ENCODE measurements at regions not wholly inside any gene's neighbourhood (a gene's known extent, or its start where the extent isn't known, plus 50 kb on each side); places are given as distances from the start of the nearest gene placed in this dataset.

DNA sequence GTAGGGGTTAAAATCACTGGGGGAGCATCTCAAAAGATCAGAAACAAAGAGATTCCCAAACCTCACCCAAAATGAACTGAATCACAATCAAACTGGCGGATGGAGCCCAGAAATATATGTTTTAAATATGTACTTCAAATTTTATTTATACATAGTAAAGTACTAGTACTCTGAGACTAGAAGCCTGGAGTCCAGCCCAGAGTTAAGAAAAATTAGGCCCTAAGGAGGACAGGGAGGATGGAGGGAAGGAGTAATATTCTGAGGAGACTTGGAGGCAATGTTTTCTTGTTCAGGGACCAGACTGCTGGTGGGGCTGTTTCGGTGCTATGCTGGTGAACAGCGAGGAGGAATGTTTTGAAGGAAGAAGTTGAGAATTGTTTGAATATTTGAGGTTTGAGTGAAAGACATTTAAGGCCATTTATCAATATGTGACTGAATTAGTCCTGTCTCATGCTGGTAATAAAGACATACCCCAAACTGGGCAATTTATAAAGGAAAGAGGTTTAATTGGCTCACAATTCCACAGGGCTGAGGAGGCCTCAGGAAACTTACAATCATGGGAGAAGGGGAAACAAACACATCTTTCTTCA lies 552.4 kb upstream of the DAB2 start:
- Histone ChIP-seq H3K9me3 (no peaks in the 10 kb centered on the region), H3K27me3 (no peaks in the 10 kb centered on the region), H3K36me3 (no peaks in the 10 kb centered on the region), H3K4me3 (no peak overlapping the region), H3K4me1 (no peaks in the 10 kb centered on the region), H3K27ac (no peak overlapping the region)
- no peak for TF ChIP-seq POLR2AphosphoS5 (IDR thresholded peaks at IDR 0.05)
- TF ChIP-seq POLR2A (IDR thresholded peaks at IDR 0.05) = no peak
- no peak for TF ChIP-seq CTCF (IDR thresholded peaks at IDR 0.05)
- TF ChIP-seq EP300 (IDR thresholded peaks at IDR 0.05) = no peak
- WGBS = 88% methylated on average over 3 of the region's 3 CpGs
- no peak for DNase-seq (ENCODE audit: low spot score in 2 of 2)

- 91% methylated on average over 2 of the region's 2 CpGs for WGBS
- Histone ChIP-seq H3K27ac (no peak overlapping the region), H3K9me3 (no peaks in the 10 kb centered on the region), H3K4me1 (no peaks in the 10 kb centered on the region), H3K4me3 (no peak overlapping the region), H3K36me3 (no peaks in the 10 kb centered on the region), H3K27me3 (no peaks in the 10 kb centered on the region)
- DNase-seq (ENCODE audit: low spot score in 2 of 2) = no peak
- TF ChIP-seq CTCF (IDR thresholded peaks at IDR 0.05) (no peak), POLR2A (IDR thresholded peaks at IDR 0.05) (no peak), EP300 (IDR thresholded peaks at IDR 0.05) (no peak), POLR2AphosphoS5 (IDR thresholded peaks at IDR 0.05) (no peak)
These were observed 545.5 kb upstream of the DAB2 start for GRCh38 chr5:39970117-39970798.

DNA sequence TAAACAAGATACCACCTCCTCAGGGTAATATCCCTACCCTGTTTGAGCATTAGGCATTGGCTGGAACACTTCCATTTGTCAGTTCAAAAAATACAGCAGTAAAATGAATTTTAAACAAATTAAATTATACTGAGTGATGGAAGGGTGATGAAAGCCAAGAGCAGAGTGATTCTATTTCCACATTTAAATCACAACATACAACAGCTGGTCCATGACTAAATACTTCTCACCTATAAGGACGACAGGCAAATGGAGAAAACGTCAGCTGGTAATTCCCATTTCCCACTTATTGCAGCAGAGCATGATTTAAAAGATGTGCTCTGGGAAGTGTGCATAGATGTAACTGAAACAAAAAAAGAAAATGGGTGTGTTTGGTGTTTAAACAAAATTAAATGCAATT lies 543.6 kb upstream of the DAB2 start:
- no peak overlapping the region for H3K27ac ChIP-seq
- no peak overlapping the region for H3K4me3 ChIP-seq
- no peak for TF ChIP-seq EP300 (IDR thresholded peaks at IDR 0.05)
- no peak for TF ChIP-seq POLR2A (IDR thresholded peaks at IDR 0.05)
- TF ChIP-seq CTCF (IDR thresholded peaks at IDR 0.05) = no peak
- no peak for TF ChIP-seq POLR2AphosphoS5 (IDR thresholded peaks at IDR 0.05)
- no peaks in the 10 kb centered on the region for H3K36me3 ChIP-seq
- 71% methylated on average over 2 of the region's 2 CpGs for WGBS
- DNase-seq (ENCODE audit: low spot score in 2 of 2) = no peak
- H3K9me3 ChIP-seq = no peaks in the 10 kb centered on the region
- no peaks in the 10 kb centered on the region for H3K27me3 ChIP-seq
- no peaks in the 10 kb centered on the region for H3K4me1 ChIP-seq

DNA sequence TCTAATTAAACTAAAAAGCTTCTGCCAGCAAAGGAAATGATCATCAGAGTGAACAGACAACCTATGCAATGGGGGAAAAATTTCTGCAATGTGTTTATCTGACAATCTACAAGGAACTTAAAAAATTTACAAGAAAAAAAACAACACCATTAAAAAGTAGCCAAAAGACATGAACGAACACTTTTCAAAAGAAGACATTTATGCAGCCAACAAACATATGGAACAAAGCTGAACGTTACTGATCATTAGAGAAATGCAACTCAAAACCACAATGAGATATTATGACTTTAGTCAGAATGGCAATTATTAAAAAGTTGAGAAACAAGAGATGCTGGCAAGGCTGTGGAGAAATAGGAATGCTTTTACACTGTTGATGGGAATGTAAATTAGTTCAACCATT lies 530.4 kb upstream of the DAB2 start:
- Histone ChIP-seq H3K27me3 (no peaks in the 10 kb centered on the region), H3K36me3 (no peaks in the 10 kb centered on the region), H3K4me3 (no peak overlapping the region), H3K4me1 (no peaks in the 10 kb centered on the region), H3K27ac (no peak overlapping the region), H3K9me3 (no peaks in the 10 kb centered on the region)
- TF ChIP-seq EP300 (IDR thresholded peaks at IDR 0.05) (no peak), POLR2AphosphoS5 (IDR thresholded peaks at IDR 0.05) (no peak), CTCF (IDR thresholded peaks at IDR 0.05) (no peak), POLR2A (IDR thresholded peaks at IDR 0.05) (no peak)
- DNase-seq (ENCODE audit: low spot score in 2 of 2) = no peak
- 51% methylated on average over 2 of the region's 2 CpGs for WGBS

- no peak for TF ChIP-seq POLR2AphosphoS5 (IDR thresholded peaks at IDR 0.05)
- TF ChIP-seq CTCF (IDR thresholded peaks at IDR 0.05) = no peak
- no peak for TF ChIP-seq EP300 (IDR thresholded peaks at IDR 0.05)
- TF ChIP-seq POLR2A (IDR thresholded peaks at IDR 0.05) = no peak
- WGBS = 93% methylated on average over 3 of the region's 3 CpGs
These were observed 526.3 kb upstream of the DAB2 start for GRCh38 chr5:39951070-39951469.

More at GRCh38 chr5:39951070-39951469, 526.3 kb upstream of the DAB2 start:
- H3K4me1 ChIP-seq = peaks cover 4% of the 10 kb centered on the region
- no peaks in the 10 kb centered on the region for H3K36me3 ChIP-seq
- no peak overlapping the region for H3K4me3 ChIP-seq
- no peak for DNase-seq (ENCODE audit: low spot score in 2 of 2)
- H3K9me3 ChIP-seq = no peaks in the 10 kb centered on the region
- H3K27me3 ChIP-seq = no peaks in the 10 kb centered on the region
- no peak overlapping the region for H3K27ac ChIP-seq
